ENCODE measurements at regions not wholly inside any gene's neighbourhood (a gene's known extent, or its start where the extent isn't known, plus 50 kb on each side); places are given as distances from the start of the nearest gene placed in this dataset.
"Not testable (repeated sequence)": the region's sequence is repeated elsewhere in the genome, so short reads cannot be mapped to it uniquely, and the experiment has no call there.

DNA sequence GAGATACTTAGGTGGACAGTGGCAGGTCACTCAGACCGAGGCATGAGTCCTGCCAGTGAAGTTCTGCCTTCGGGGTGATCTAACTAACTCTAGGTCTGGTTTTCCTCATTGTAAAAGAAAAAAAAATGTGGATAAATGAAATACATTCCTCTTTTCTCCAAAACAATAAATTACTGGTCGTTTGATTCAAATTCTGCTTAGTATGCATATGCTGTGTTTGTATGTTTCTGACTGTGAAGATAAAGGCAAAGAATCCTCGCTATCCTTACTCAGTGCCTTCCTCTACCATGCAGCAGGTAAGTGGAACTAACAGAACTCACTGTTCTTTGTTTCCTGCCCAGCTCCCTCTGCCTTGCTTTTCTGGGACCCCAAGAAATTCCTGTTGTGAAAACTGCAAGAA is 330.1 kb downstream of the SUCLG1 start:
- TF ChIP-seq EZH2 (IDR thresholded peaks at IDR 0.05; ENCODE audit: low read length), result no peak
- TF ChIP-seq, protein P1, sequence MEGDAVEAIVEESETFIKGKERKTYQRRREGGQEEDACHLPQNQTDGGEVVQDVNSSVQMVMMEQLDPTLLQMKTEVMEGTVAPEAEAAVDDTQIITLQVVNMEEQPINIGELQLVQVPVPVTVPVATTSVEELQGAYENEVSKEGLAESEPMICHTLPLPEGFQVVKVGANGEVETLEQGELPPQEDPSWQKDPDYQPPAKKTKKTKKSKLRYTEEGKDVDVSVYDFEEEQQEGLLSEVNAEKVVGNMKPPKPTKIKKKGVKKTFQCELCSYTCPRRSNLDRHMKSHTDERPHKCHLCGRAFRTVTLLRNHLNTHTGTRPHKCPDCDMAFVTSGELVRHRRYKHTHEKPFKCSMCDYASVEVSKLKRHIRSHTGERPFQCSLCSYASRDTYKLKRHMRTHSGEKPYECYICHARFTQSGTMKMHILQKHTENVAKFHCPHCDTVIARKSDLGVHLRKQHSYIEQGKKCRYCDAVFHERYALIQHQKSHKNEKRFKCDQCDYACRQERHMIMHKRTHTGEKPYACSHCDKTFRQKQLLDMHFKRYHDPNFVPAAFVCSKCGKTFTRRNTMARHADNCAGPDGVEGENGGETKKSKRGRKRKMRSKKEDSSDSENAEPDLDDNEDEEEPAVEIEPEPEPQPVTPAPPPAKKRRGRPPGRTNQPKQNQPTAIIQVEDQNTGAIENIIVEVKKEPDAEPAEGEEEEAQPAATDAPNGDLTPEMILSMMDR (optimal IDR thresholded peaks at IDR 0.05 in 1 of 3, IDR thresholded peaks at IDR 0.05 in 1 of 3, conservative IDR thresholded peaks at IDR 0.05 in 1 of 3; ENCODE audit: extremely low read depth in 1 of 3, insufficient read depth in 2 of 3, low read length in 3 of 3), result no peak
- Histone ChIP-seq H3K4me1 (ENCODE audit: control insufficient read depth, extremely low read depth, insufficient read depth, low read length) (no peaks in the 10 kb centered on the region), H4K20me1 (ENCODE audit: control insufficient read depth, extremely low read depth, insufficient read depth, low read length) (no peaks in the 10 kb centered on the region), H3K9me3 (ENCODE audit: control insufficient read depth, low read depth, low read length) (no peaks in the 10 kb centered on the region), H3K4me3 (ENCODE audit: control insufficient read depth in 2 of 3, extremely low read depth in 1 of 3, insufficient read depth in 2 of 3, low read depth in 1 of 3, low read length in 3 of 3) (no peak overlapping the region), H2AFZ (ENCODE audit: control insufficient read depth, low read length) (no peak overlapping the region), H3K27me3 (ENCODE audit: control insufficient read depth, extremely low read depth, insufficient read depth, low read length) (no peaks in the 10 kb centered on the region), H3K79me2 (ENCODE audit: control insufficient read depth, insufficient read depth, low read length) (no peaks in the 10 kb centered on the region), H3K9me1 (ENCODE audit: control insufficient read depth, extremely low read depth, insufficient read depth, low read length) (no peaks in the 10 kb centered on the region), H3K36me3 (ENCODE audit: control insufficient read depth in 2 of 2, extremely low read depth in 1 of 2, insufficient read depth in 2 of 2, low read length in 2 of 2) (no peaks in the 10 kb centered on the region), H3K27ac (ENCODE audit: control insufficient read depth, insufficient read depth, low read length) (no peak overlapping the region), H3K4me2 (ENCODE audit: control insufficient read depth, extremely low read depth, insufficient read depth, low read depth, low read length) (no peak overlapping the region), H3K9ac (ENCODE audit: control insufficient read depth, extremely low read depth, insufficient read depth, low read length) (no peak overlapping the region)
- no peak for DNase-seq (ENCODE audit: low read depth, low spot score)
- dilution Hi-C loops (cut with MboI; ENCODE audit: extremely low pct_ligation_motif_present, low sequenced_read_pairs), result no loop called here
- FAIRE-seq, result no peak

- DNase-seq (ENCODE audit: low read depth, low spot score); H3K27me3 ChIP-seq (ENCODE audit: control insufficient read depth, extremely low read depth, insufficient read depth, low read length); dilution Hi-C loops (cut with MboI; ENCODE audit: extremely low pct_ligation_motif_present, low sequenced_read_pairs); H3K79me2 ChIP-seq (ENCODE audit: control insufficient read depth, insufficient read depth, low read length); H3K27ac ChIP-seq (ENCODE audit: control insufficient read depth, insufficient read depth, low read length); FAIRE-seq; H3K36me3 ChIP-seq (ENCODE audit: control insufficient read depth in 2 of 2, extremely low read depth in 1 of 2, insufficient read depth in 2 of 2, low read length in 2 of 2); H3K9me3 ChIP-seq (ENCODE audit: control insufficient read depth, low read depth, low read length); H4K20me1 ChIP-seq (ENCODE audit: control insufficient read depth, extremely low read depth, insufficient read depth, low read length); H2AFZ ChIP-seq (ENCODE audit: control insufficient read depth, low read length); H3K4me3 ChIP-seq (ENCODE audit: control insufficient read depth in 2 of 3, extremely low read depth in 1 of 3, insufficient read depth in 2 of 3, low read depth in 1 of 3, low read length in 3 of 3); H3K9me1 ChIP-seq (ENCODE audit: control insufficient read depth, extremely low read depth, insufficient read depth, low read length); H3K4me1 ChIP-seq (ENCODE audit: control insufficient read depth, extremely low read depth, insufficient read depth, low read length); H3K9ac ChIP-seq (ENCODE audit: control insufficient read depth, extremely low read depth, insufficient read depth, low read length); H3K4me2 ChIP-seq (ENCODE audit: control insufficient read depth, extremely low read depth, insufficient read depth, low read depth, low read length): not testable (repeated sequence)
Observed at GRCh38 chr2:84127812-84128211, 331.3 kb downstream of the SUCLG1 start.

DNA sequence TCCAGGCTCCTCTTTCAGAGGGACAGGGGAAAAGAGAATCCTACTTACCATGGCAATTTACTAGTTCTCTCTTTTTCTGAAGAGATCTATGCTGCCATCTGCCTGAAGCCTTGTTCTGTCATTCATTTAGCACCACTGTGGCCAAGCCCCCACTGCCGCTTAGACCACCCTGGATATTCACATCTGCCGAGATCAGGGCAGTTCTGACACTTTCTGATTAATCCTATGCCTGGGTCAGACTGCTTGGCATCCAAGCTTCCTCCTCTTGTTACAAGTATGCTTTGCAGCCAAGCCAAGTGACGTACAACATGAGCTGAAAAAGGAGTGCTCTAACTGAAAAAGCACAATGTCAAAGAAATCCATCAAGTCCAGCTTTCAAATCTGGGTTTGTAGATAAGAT is 332.6 kb downstream of the SUCLG1 start:
- Histone ChIP-seq H3K36me3 (ENCODE audit: control insufficient read depth in 2 of 2, extremely low read depth in 1 of 2, insufficient read depth in 2 of 2, low read length in 2 of 2) (no peaks in the 10 kb centered on the region), H3K9me1 (ENCODE audit: control insufficient read depth, extremely low read depth, insufficient read depth, low read length) (no peaks in the 10 kb centered on the region), H3K4me3 (ENCODE audit: control insufficient read depth in 2 of 3, extremely low read depth in 1 of 3, insufficient read depth in 2 of 3, low read depth in 1 of 3, low read length in 3 of 3) (no peak overlapping the region), H3K27me3 (ENCODE audit: control insufficient read depth, extremely low read depth, insufficient read depth, low read length) (no peaks in the 10 kb centered on the region), H3K9me3 (ENCODE audit: control insufficient read depth, low read depth, low read length) (no peaks in the 10 kb centered on the region), H3K9ac (ENCODE audit: control insufficient read depth, extremely low read depth, insufficient read depth, low read length) (no peak overlapping the region), H3K4me1 (ENCODE audit: control insufficient read depth, extremely low read depth, insufficient read depth, low read length) (no peaks in the 10 kb centered on the region), H3K4me2 (ENCODE audit: control insufficient read depth, extremely low read depth, insufficient read depth, low read depth, low read length) (no peak overlapping the region), H3K27ac (ENCODE audit: control insufficient read depth, insufficient read depth, low read length) (no peak overlapping the region), H4K20me1 (ENCODE audit: control insufficient read depth, extremely low read depth, insufficient read depth, low read length) (no peaks in the 10 kb centered on the region), H2AFZ (ENCODE audit: control insufficient read depth, low read length) (no peak overlapping the region), H3K79me2 (ENCODE audit: control insufficient read depth, insufficient read depth, low read length) (no peaks in the 10 kb centered on the region)
- TF ChIP-seq, protein P1 (optimal IDR thresholded peaks at IDR 0.05 in 1 of 3, IDR thresholded peaks at IDR 0.05 in 1 of 3, conservative IDR thresholded peaks at IDR 0.05 in 1 of 3; ENCODE audit: extremely low read depth in 1 of 3, insufficient read depth in 2 of 3, low read length in 3 of 3), result no peak
- no peak for TF ChIP-seq EZH2 (IDR thresholded peaks at IDR 0.05; ENCODE audit: low read length)
- dilution Hi-C loops (cut with MboI; ENCODE audit: extremely low pct_ligation_motif_present, low sequenced_read_pairs), result no loop called here
- DNase-seq (ENCODE audit: low read depth, low spot score), result no peak
- FAIRE-seq, result no peak
